HFFc6 (cell line): ENCODE measurements at regions not wholly inside any gene's neighbourhood (a gene's known extent, or its start where the extent isn't known, plus 50 kb on each side); places are given as distances from the start of the nearest gene placed in this dataset.

Experiments used
- DNase-seq: peaks from one replicate; pipeline ENCODE4 v3.0.0-alpha.2; 2018
- H3K27ac Mint-ChIP-seq: 2 replicates; pipeline ENCODE4 v1.8.0; 2020; ENCODE audit warnings: mild to moderate bottlenecking, mixed read lengths
- H3K27me3 Mint-ChIP-seq: 2 replicates; pipeline ENCODE4 v1.8.0; 2021; ENCODE audit warnings: mild to moderate bottlenecking, moderate library complexity, mixed read lengths; ENCODE audit not compliant: insufficient read depth
- H3K36me3 Mint-ChIP-seq: 2 replicates; pipeline ENCODE4 v1.8.0; 2021; ENCODE audit warnings: low read depth, mixed read lengths
- H3K4me1 Mint-ChIP-seq: 2 replicates; pipeline ENCODE4 v1.8.0; 2020; ENCODE audit warnings: low read depth, mixed read lengths
- H3K4me3 Mint-ChIP-seq: 2 replicates; pipeline ENCODE4 v1.8.0; 2020; ENCODE audit warnings: mild to moderate bottlenecking, moderate library complexity, mixed read lengths
- H3K9me3 Mint-ChIP-seq: 2 replicates; pipeline ENCODE4 v1.8.0; 2020; ENCODE audit warnings: mild to moderate bottlenecking, mixed read lengths
- TF ChIP-seq, protein P1 (sequence below): fragments of 200-600 bp; sonication (generic); IDR thresholded peaks from 2 replicates; pipeline ENCODE4 v1.5.0; 2021; ENCODE audit warnings: antibody characterized with exemption, mild to moderate bottlenecking

DNA sequence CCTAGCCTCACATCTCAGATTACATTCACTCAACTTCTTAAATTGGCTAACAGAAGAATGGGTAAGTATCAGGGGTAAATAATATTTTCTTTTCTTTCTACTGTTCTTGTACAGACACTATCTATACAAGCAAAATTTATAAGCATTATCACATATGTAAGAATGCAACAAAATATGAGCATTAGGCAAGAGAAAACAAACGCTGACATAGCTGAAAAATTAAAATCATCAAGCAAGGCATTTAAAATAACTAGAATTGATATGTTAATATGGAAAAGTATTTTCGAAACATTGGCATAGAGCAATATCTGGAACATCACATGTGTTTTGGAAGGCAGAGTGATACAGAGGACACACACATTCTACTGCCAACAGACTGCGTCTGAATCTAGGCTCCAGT lies 1175.3 kb upstream of the LRRN3 start:
- Mint-ChIP-seq H3K4me1 (no peaks in the 10 kb centered on the region), H3K27me3 (no peaks in the 10 kb centered on the region), H3K27ac (no peak overlapping the region), H3K36me3 (no peaks in the 10 kb centered on the region), H3K4me3 (no peak overlapping the region), H3K9me3 (peaks cover 1% of the 10 kb centered on the region; the same call in 1 of the 2 replicates)
- TF ChIP-seq, protein P1, sequence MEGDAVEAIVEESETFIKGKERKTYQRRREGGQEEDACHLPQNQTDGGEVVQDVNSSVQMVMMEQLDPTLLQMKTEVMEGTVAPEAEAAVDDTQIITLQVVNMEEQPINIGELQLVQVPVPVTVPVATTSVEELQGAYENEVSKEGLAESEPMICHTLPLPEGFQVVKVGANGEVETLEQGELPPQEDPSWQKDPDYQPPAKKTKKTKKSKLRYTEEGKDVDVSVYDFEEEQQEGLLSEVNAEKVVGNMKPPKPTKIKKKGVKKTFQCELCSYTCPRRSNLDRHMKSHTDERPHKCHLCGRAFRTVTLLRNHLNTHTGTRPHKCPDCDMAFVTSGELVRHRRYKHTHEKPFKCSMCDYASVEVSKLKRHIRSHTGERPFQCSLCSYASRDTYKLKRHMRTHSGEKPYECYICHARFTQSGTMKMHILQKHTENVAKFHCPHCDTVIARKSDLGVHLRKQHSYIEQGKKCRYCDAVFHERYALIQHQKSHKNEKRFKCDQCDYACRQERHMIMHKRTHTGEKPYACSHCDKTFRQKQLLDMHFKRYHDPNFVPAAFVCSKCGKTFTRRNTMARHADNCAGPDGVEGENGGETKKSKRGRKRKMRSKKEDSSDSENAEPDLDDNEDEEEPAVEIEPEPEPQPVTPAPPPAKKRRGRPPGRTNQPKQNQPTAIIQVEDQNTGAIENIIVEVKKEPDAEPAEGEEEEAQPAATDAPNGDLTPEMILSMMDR, result no peak
- DNase-seq, result no peak

DNA sequence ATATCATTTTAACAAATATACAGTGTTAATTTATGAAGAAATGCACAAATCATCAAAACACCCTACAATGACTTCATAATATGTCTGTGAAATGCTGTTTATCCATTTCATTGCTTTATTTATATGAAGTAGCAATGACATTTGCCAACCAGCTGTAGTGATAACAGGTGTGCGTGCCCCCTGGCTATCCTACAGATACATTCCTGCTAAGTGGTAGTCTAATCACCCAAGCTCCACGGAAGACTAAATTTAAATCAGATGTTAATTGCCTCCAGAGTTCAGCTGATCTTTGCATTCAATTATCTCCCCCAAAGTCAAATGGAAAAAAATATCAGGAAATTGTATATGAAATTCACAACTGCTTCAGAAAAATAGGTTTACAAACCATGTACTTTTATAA lies 1164.2 kb upstream of the LRRN3 start:
- Mint-ChIP-seq H3K36me3 (peaks cover 5% of the 10 kb centered on the region; the same call in 1 of the 2 replicates), H3K4me1 (no peaks in the 10 kb centered on the region), H3K4me3 (no peak overlapping the region), H3K27me3 (peaks cover 2% of the 10 kb centered on the region; the same call in 1 of the 2 replicates), H3K27ac (no peak overlapping the region), H3K9me3 (peaks cover 31% of the 10 kb centered on the region)
- DNase-seq, result no peak
- TF ChIP-seq, protein P1, result no peak

DNA sequence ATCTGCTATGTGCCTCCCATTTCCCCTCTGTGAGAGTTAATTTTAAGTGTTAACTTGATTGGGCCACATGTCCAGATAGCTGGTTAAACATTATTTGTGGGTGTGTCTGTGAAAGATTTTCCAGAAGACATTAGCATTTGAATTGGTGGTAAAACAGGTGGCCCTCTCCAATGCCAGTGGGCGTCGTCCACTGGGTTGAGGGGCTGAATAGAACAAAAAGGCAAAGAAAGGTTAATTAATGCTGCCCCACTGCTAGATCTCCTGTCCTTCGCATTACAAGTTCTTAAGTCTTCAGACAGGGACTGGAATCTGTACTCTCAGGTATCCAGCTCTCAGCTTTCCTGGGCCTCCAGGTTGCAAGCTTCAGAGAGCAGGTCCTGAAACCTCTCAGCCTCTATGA lies 1160.9 kb upstream of the LRRN3 start:
- Mint-ChIP-seq H3K4me3 (no peak overlapping the region), H3K9me3 (peaks cover 6% of the 10 kb centered on the region; the same call in 1 of the 2 replicates), H3K36me3 (no peaks in the 10 kb centered on the region), H3K27ac (no peak overlapping the region), H3K4me1 (no peaks in the 10 kb centered on the region), H3K27me3 (no peaks in the 10 kb centered on the region; the same call in 1 of the 2 replicates)
- no peak for DNase-seq
- TF ChIP-seq, protein P1, result no peak

DNA sequence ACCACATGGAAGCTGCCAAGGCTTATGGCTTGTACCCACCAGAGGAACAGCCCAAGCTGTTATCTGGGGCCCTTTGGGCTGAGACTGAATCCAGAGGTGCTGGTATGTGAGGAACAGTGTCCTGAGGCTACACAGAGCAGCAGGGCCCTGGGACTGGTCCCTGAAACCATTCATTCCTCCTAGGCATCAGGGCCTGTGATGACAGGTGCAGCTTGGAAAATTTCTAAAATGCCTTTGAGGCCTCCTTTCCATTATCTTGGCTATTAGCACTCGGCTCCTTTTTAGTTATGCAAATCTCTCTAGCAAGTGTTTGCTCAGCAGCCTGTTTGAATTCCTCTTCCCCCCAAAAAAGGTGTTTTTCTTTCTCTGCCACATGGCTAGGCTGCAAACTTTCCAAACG lies 1151.7 kb upstream of the LRRN3 start:
- Mint-ChIP-seq H3K36me3 (no peaks in the 10 kb centered on the region), H3K27ac (no peak overlapping the region), H3K27me3 (no peaks in the 10 kb centered on the region; the same call in 1 of the 2 replicates), H3K4me3 (no peak overlapping the region), H3K4me1 (no peaks in the 10 kb centered on the region), H3K9me3 (peaks cover 14% of the 10 kb centered on the region; the same call in 1 of the 2 replicates)
- no peak for DNase-seq
- TF ChIP-seq, protein P1, result no peak

DNA sequence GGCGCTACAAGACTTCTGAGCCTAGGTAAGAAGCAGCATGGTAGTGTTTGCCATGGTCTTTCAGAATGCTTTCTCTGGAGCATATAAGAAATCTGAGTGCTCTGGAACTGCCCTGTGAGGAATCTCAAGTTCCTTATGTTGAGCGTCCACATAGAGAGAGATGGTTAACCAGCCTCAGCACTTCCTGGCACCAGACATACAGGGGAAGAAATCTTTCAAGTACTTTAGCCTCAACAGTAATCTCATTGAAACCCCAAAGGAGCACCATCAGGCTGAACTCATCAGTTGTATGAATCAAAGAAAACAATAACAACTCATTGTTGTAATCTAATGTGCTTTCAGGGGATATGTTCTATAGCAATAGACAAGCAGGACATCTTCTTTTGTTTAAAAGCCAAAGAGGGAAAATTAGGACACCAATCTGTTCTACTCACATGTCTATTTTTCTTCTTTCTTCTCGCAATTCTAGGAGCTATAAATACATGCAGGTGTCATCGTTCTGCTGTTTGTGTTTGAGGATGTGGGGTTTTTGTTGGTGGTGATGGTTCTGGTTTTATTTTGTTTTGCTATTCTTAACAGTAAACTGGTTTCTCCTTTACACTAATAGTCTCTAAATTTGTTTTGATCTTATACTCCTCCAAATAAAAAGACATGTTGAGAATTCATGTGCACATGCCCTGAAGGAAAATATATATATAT lies 1145.0 kb upstream of the LRRN3 start:
- DNase-seq, result no peak
- TF ChIP-seq, protein P1, result no peak
- Mint-ChIP-seq H3K9me3 (no peaks in the 10 kb centered on the region), H3K36me3 (no peaks in the 10 kb centered on the region), H3K4me1 (peaks cover 7% of the 10 kb centered on the region; the same call in 1 of the 2 replicates), H3K27me3 (no peaks in the 10 kb centered on the region), H3K4me3 (peak overlapping the region; percentile 76; the same call in 1 of the 2 replicates), H3K27ac (no peak overlapping the region)
